OCI-LY3 (cell line): ENCODE measurements at regions not wholly inside any gene's neighbourhood (a gene's known extent, or its start where the extent isn't known, plus 50 kb on each side); places are given as distances from the start of the nearest gene placed in this dataset.
"Not testable (repeated sequence)": the region's sequence is repeated elsewhere in the genome, so short reads cannot be mapped to it uniquely, and the experiment has no call there.

Source experiments
- H2AFZ ChIP-seq: fragments of 200-600, 300-600 bp; shearing (Covaris generic); 2 replicates; pipeline ENCODE4 v1.6.0; 2014; ENCODE audit warnings: antibody characterized with exemption, low read depth, low read length
- H3K27ac ChIP-seq: fragments of 200-600, 300-600 bp; sonication (generic); 2 replicates; pipeline ENCODE4 v1.5.1; 2014; ENCODE audit warnings: mild to moderate bottlenecking, low read length, moderate library complexity, mixed read lengths
- H3K27me3 ChIP-seq: fragments of 200-600, 300-600 bp; sonication (generic); 2 replicates; pipeline ENCODE4 v1.6.1; 2014; ENCODE audit warnings: low read depth, low read length, mixed read lengths
- H3K36me3 ChIP-seq: fragments of 200-600, 300-600 bp; sonication (generic); replicated peaks from 2 replicates; pipeline ENCODE3; 2014; ENCODE audit warnings: low read depth, low read length, mixed read lengths
- H3K4me1 ChIP-seq: fragments of 300-600, 200-600 bp; sonication (generic); 2 replicates; pipeline ENCODE4 v1.6.1; 2014; ENCODE audit warnings: low read length, mixed read lengths
- H3K4me2 ChIP-seq: fragments of 200-600, 300-600 bp; sonication (generic); 2 replicates; pipeline ENCODE4 v1.6.1; 2014; ENCODE audit warnings: low read length, mixed read lengths
- H3K4me3 ChIP-seq: fragments of 300-600, 200-600 bp; sonication (generic); 2 replicates; pipeline ENCODE4 v1.5.1; 2014; ENCODE audit warnings: antibody characterized with exemption, mild to moderate bottlenecking, low read length, moderate library complexity
- H3K79me2 ChIP-seq: fragments of 300-600, 200-600 bp; shearing (Covaris generic); 2 replicates; pipeline ENCODE4 v1.6.1; 2014; ENCODE audit warnings: mild to moderate bottlenecking, low read length, mixed read lengths
- H3K9ac ChIP-seq: fragments of 300-600, 200-600 bp; shearing (Covaris generic); 2 replicates; pipeline ENCODE4 v1.6.0; 2014; ENCODE audit warnings: mild to moderate bottlenecking, low read length, moderate library complexity
- H3K9me3 ChIP-seq: fragments of 200-600, 300-600 bp; shearing (Covaris generic); 2 replicates; pipeline ENCODE4 v1.6.1; 2014; ENCODE audit warnings: low read length, mixed read lengths; ENCODE audit not compliant: insufficient read depth
- H4K20me1 ChIP-seq: fragments of 200-600, 300-600 bp; sonication (generic); 2 replicates; pipeline ENCODE4 v1.6.1; 2016; ENCODE audit warnings: low read length, mixed read lengths; ENCODE audit not compliant: insufficient read depth
- CTCF ChIP-seq: fragments of 200-600, 300-600 bp; sonication (generic); IDR thresholded peaks from 2 replicates; pipeline ENCODE4 v1.5.1; 2014; ENCODE audit warnings: antibody characterized with exemption, low read length, low read depth
- EZH2phosphoT487 ChIP-seq: fragments of 200-600 bp; shearing (Covaris generic); IDR thresholded peaks from 2 replicates; pipeline ENCODE4 v1.6.1; 2018; ENCODE audit warnings: antibody characterized with exemption, mixed run types, low read depth

GRCh38 chr19:28313633-28314032, 899.3 kb downstream of the UQCRFS1 start:
- no peak overlapping the region for H3K27ac ChIP-seq
- no peaks in the 10 kb centered on the region for H4K20me1 ChIP-seq
- H3K4me2 ChIP-seq, result no peak overlapping the region
- no peak overlapping the region for H3K9ac ChIP-seq
- H3K4me1 ChIP-seq, result no peaks in the 10 kb centered on the region
- no peak overlapping the region for H2AFZ ChIP-seq
- H3K4me3 ChIP-seq, result no peak overlapping the region
- no peaks in the 10 kb centered on the region for H3K36me3 ChIP-seq
- TF ChIP-seq EZH2phosphoT487 (no peak), CTCF (no peak)
- 0 out of 2 replicates have a peak, but pooled peaks cover 1% of the 10 kb centered on the region for H3K27me3 ChIP-seq
- H3K79me2 ChIP-seq, result no peaks in the 10 kb centered on the region
- no peaks in the 10 kb centered on the region for H3K9me3 ChIP-seq

GRCh38 chr19:28312269-28312668, 900.7 kb downstream of the UQCRFS1 start:
- Histone ChIP-seq H3K36me3 (no peaks in the 10 kb centered on the region), H4K20me1 (no peaks in the 10 kb centered on the region), H3K27ac (no peak overlapping the region), H3K9ac (no peak overlapping the region), H3K4me3 (no peak overlapping the region), H2AFZ (no peak overlapping the region), H3K4me1 (no peaks in the 10 kb centered on the region), H3K79me2 (no peaks in the 10 kb centered on the region), H3K4me2 (no peak overlapping the region), H3K27me3 (no peaks in the 10 kb centered on the region), H3K9me3 (no peaks in the 10 kb centered on the region)
- TF ChIP-seq EZH2phosphoT487 (no peak), CTCF (no peak)

GRCh38 chr19:28310829-28311228, 902.1 kb downstream of the UQCRFS1 start:
- not testable (repeated sequence) for H3K79me2 ChIP-seq, H3K27me3 ChIP-seq, H3K9me3 ChIP-seq, H3K36me3 ChIP-seq, H3K4me2 ChIP-seq, H3K27ac ChIP-seq, H4K20me1 ChIP-seq, H3K4me3 ChIP-seq, H3K9ac ChIP-seq, H3K4me1 ChIP-seq, H2AFZ ChIP-seq

GRCh38 chr19:28309070-28309469, 903.9 kb downstream of the UQCRFS1 start:
- Histone ChIP-seq H4K20me1 (no peaks in the 10 kb centered on the region), H3K4me1 (no peaks in the 10 kb centered on the region), H3K9ac (no peak overlapping the region), H3K36me3 (no peaks in the 10 kb centered on the region), H3K27ac (no peak overlapping the region), H2AFZ (no peak overlapping the region), H3K79me2 (no peaks in the 10 kb centered on the region), H3K4me2 (no peak overlapping the region), H3K9me3 (no peaks in the 10 kb centered on the region), H3K27me3 (0 out of 2 replicates have a peak, but pooled peaks cover 3% of the 10 kb centered on the region), H3K4me3 (no peak overlapping the region)
- no peak for TF ChIP-seq EZH2phosphoT487
- TF ChIP-seq CTCF, result no peak

GRCh38 chr19:28307963-28308362, 905.0 kb downstream of the UQCRFS1 start:
- no peaks in the 10 kb centered on the region for H4K20me1 ChIP-seq
- H3K27ac ChIP-seq, result no peak overlapping the region
- no peaks in the 10 kb centered on the region for H3K9me3 ChIP-seq
- 0 out of 2 replicates have a peak, but pooled peaks cover 3% of the 10 kb centered on the region for H3K27me3 ChIP-seq
- H3K36me3 ChIP-seq, result no peaks in the 10 kb centered on the region
- no peak overlapping the region for H3K4me2 ChIP-seq
- no peak overlapping the region for H3K9ac ChIP-seq
- H2AFZ ChIP-seq, result no peak overlapping the region
- H3K79me2 ChIP-seq, result no peaks in the 10 kb centered on the region
- H3K4me1 ChIP-seq, result no peaks in the 10 kb centered on the region
- H3K4me3 ChIP-seq, result no peak overlapping the region
- TF ChIP-seq EZH2phosphoT487, result no peak
- TF ChIP-seq CTCF, result no peak
